Activated T-helper 2 cell treated with anti-CD3 and anti-CD28 coated beads, Interferon-gamma antibody, Interleukin-2, Interleukin-4, amounts not matched to agents 10 μg/mL and 5 μg/mL and 100 μg/mL, durations not matched to agents 14 hours and 24 hours and 36 hours (primary cell): ENCODE measurements at regions not wholly inside any gene's neighbourhood (a gene's known extent, or its start where the extent isn't known, plus 50 kb on each side); places are given as distances from the start of the nearest gene placed in this dataset.

Source experiments
- DNase-seq: peaks from one replicate; pipeline ENCODE4 v3.0.0; 2021; ENCODE audit warnings: low spot score
- H3K27ac Mint-ChIP-seq: one replicate; pipeline ENCODE4 v1.8.0; 2021; ENCODE audit warnings: mixed read lengths
- H3K27me3 Mint-ChIP-seq: one replicate; pipeline ENCODE4 v1.8.0; 2021; ENCODE audit warnings: low read depth, mixed read lengths
- H3K36me3 Mint-ChIP-seq: one replicate; pipeline ENCODE4 v1.8.0; 2021; ENCODE audit warnings: low read depth, mixed read lengths
- H3K4me1 Mint-ChIP-seq: one replicate; pipeline ENCODE4 v1.8.0; 2021; ENCODE audit warnings: low read depth, mixed read lengths
- H3K4me3 Mint-ChIP-seq: one replicate; pipeline ENCODE4 v1.8.0; 2021; ENCODE audit warnings: low read depth, mild to moderate bottlenecking, moderate library complexity, mixed read lengths
- H3K9me3 Mint-ChIP-seq: one replicate; pipeline ENCODE4 v1.8.0; 2021; ENCODE audit warnings: mixed read lengths
- intact Hi-C: fragments of 100-400 bp; cut with micrococcal nuclease; formaldehyde crosslinking; loops from one replicate; pipeline ENCODE4 v1.15.1; 2023

GRCh38 chr10:57988964-57989363 is 278.7 kb downstream of the IPMK start:
- intact Hi-C loops, result no loop called here
- H3K4me3 Mint-ChIP-seq, result no peak overlapping the region
- no peaks in the 10 kb centered on the region for H3K36me3 Mint-ChIP-seq
- H3K27ac Mint-ChIP-seq, result no peak overlapping the region
- H3K27me3 Mint-ChIP-seq, result no peaks in the 10 kb centered on the region
- no peaks in the 10 kb centered on the region for H3K9me3 Mint-ChIP-seq
- H3K4me1 Mint-ChIP-seq, result no peaks in the 10 kb centered on the region
- no peak for DNase-seq

DNA sequence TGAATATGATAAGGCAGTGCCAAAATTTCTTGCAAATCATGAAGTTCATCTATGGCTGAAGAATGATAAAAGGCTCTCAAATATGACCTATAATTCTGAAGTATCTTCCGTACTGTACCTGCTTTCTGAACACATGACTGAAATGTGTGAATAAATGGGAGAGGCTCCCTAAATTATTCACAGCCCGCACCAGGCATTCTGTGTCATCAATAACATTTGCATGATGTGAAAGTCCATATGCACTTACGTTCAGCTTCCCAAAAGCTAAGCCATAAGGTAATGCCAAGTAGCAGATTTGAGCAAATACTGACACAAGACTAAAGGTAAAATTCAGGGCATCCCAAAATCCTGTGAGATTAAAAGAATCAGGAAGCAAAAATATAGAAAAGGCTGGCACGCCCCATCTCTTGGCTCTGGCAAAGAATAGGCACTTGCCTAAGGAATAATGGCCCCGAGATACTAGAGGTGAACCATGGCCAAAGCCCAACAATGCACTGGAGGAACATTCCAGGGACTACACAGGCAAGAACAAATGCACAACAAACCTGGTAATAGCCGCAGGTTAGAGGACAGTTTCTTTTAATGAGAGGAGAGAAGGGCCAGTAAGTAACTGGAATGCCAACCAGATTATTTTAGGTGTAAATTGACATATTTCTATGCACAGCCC is 280.5 kb downstream of the IPMK start:
- Mint-ChIP-seq H3K36me3 (no peaks in the 10 kb centered on the region), H3K9me3 (no peaks in the 10 kb centered on the region)

GRCh38 chr10:57986422-57986821 is 281.3 kb downstream of the IPMK start:
- no peak overlapping the region for H3K4me3 Mint-ChIP-seq

More for the DNA sequence above, 280.5 kb downstream of the IPMK start:
- H3K4me1 Mint-ChIP-seq, result no peaks in the 10 kb centered on the region
- no peak overlapping the region for H3K27ac Mint-ChIP-seq
- DNase-seq, result no peak
- H3K4me3 Mint-ChIP-seq, result no peak overlapping the region
- no peaks in the 10 kb centered on the region for H3K27me3 Mint-ChIP-seq
- intact Hi-C loops, result no loop called here

GRCh38 chr10:57983281-57983791 is 284.4 kb downstream of the IPMK start:
- DNase-seq, result no peak
- Mint-ChIP-seq H3K27ac (no peak overlapping the region), H3K9me3 (no peaks in the 10 kb centered on the region), H3K36me3 (no peaks in the 10 kb centered on the region), H3K4me1 (no peaks in the 10 kb centered on the region), H3K27me3 (no peaks in the 10 kb centered on the region), H3K4me3 (no peak overlapping the region)
- intact Hi-C loops, result no loop called here

More at GRCh38 chr10:57986422-57986821, 281.3 kb downstream of the IPMK start:
- intact Hi-C loops, result no loop called here
- no peak overlapping the region for H3K27ac Mint-ChIP-seq
- no peaks in the 10 kb centered on the region for H3K4me1 Mint-ChIP-seq
- H3K36me3 Mint-ChIP-seq, result no peaks in the 10 kb centered on the region
- H3K27me3 Mint-ChIP-seq, result no peaks in the 10 kb centered on the region
- H3K9me3 Mint-ChIP-seq, result no peaks in the 10 kb centered on the region
- no peak for DNase-seq

- no peaks in the 10 kb centered on the region for H3K9me3 Mint-ChIP-seq
- H3K4me1 Mint-ChIP-seq, result no peaks in the 10 kb centered on the region
- H3K27me3 Mint-ChIP-seq, result no peaks in the 10 kb centered on the region
- H3K36me3 Mint-ChIP-seq, result no peaks in the 10 kb centered on the region
- intact Hi-C loops, result no loop called here
- no peak overlapping the region for H3K27ac Mint-ChIP-seq
- DNase-seq, result no peak
- H3K4me3 Mint-ChIP-seq, result no peak overlapping the region
Observed at GRCh38 chr10:57982091-57982490, 285.6 kb downstream of the IPMK start.

GRCh38 chr10:57979956-57980355 is 287.7 kb downstream of the IPMK start:
- H3K4me3 Mint-ChIP-seq, result no peak overlapping the region
- H3K27ac Mint-ChIP-seq, result no peak overlapping the region
- H3K27me3 Mint-ChIP-seq, result no peaks in the 10 kb centered on the region
- H3K4me1 Mint-ChIP-seq, result no peaks in the 10 kb centered on the region
- intact Hi-C loops, result no loop called here
- no peak for DNase-seq
- H3K36me3 Mint-ChIP-seq, result no peaks in the 10 kb centered on the region
- H3K9me3 Mint-ChIP-seq, result peaks cover 5% of the 10 kb centered on the region

DNA sequence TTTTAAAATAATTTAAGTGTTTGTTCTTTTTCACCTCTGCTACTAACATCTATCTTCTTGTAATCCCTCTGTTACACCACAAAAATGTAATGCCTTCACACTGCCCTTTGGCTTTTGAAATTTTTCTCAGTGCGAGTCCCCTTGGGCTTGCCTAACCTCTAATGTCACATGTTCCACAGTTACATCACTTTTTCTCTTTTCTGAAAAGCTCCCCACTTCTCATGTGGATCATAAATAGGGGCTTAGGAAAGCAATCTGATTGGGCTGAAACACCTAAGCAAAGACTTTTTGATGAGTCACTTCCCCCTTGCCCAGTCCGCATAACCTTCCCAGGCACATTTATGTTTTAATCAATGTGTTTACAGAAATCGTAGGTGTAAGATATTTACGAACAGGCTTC is 288.2 kb downstream of the IPMK start:
- Mint-ChIP-seq H3K4me1 (no peaks in the 10 kb centered on the region), H3K36me3 (no peaks in the 10 kb centered on the region), H3K27ac (no peak overlapping the region), H3K9me3 (peaks cover 5% of the 10 kb centered on the region), H3K27me3 (no peaks in the 10 kb centered on the region), H3K4me3 (no peak overlapping the region)
- intact Hi-C loops, result no loop called here
- no peak for DNase-seq

- no peaks in the 10 kb centered on the region for H3K36me3 Mint-ChIP-seq
- DNase-seq, result no peak
- no peaks in the 10 kb centered on the region for H3K4me1 Mint-ChIP-seq
- H3K27ac Mint-ChIP-seq, result no peak overlapping the region
- no peak overlapping the region for H3K4me3 Mint-ChIP-seq
- intact Hi-C loops, result no loop called here
- H3K9me3 Mint-ChIP-seq, result peaks cover 5% of the 10 kb centered on the region
- H3K27me3 Mint-ChIP-seq, result no peaks in the 10 kb centered on the region
Observed at GRCh38 chr10:57977262-57977661, 290.4 kb downstream of the IPMK start.

GRCh38 chr10:57973451-57973850 is 294.2 kb downstream of the IPMK start:
- no peak overlapping the region for H3K4me3 Mint-ChIP-seq
- H3K27ac Mint-ChIP-seq, result no peak overlapping the region
- peaks cover 5% of the 10 kb centered on the region for H3K9me3 Mint-ChIP-seq
- no peaks in the 10 kb centered on the region for H3K4me1 Mint-ChIP-seq
- no peak for DNase-seq
- intact Hi-C loops, result no loop called here
- H3K36me3 Mint-ChIP-seq, result no peaks in the 10 kb centered on the region
- no peaks in the 10 kb centered on the region for H3K27me3 Mint-ChIP-seq

- Mint-ChIP-seq H3K27ac (no peak overlapping the region), H3K27me3 (no peaks in the 10 kb centered on the region), H3K4me1 (no peaks in the 10 kb centered on the region), H3K9me3 (peaks cover 5% of the 10 kb centered on the region), H3K4me3 (no peak overlapping the region), H3K36me3 (no peaks in the 10 kb centered on the region)
- no peak for DNase-seq
- intact Hi-C loops, result no loop called here
Observed at GRCh38 chr10:57972783-57973182, 294.9 kb downstream of the IPMK start.

DNA sequence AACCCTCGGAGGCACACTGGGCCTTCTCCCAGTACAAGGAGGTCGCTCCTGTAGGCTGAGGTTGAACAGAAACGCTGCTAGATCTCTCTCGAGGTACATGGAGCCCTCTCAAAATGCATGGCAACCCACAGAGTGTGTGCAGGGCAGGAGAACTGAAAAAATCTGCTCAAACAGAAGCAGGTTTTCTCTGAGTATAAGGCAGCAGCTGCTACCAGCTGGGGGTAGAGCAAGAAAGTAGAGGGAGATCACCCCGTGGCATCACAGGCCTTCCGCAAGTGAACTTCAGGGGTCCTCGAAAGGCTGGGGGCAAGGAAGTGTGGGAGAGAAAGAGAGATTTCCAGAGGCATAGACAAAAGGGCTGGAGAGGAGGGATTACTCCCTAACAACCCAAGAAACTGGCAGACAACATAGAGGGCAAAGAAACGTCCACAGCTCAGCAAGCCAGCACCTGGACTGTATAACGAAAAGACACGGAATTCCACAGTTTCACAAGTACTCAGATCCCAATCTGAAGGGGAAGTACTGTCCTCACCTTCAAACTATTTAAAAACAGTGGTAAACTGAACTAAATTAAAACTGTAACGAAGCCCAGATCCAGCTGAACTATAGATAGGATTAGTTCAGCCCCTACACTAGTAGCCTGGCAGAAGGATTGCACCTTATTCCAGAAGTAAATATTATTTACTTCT is 299.2 kb downstream of the IPMK start:
- no peak overlapping the region for H3K4me3 Mint-ChIP-seq
- no peak overlapping the region for H3K27ac Mint-ChIP-seq
- no peaks in the 10 kb centered on the region for H3K9me3 Mint-ChIP-seq
- H3K36me3 Mint-ChIP-seq, result no peaks in the 10 kb centered on the region
- intact Hi-C loops, result no loop called here
- DNase-seq, result no peak
- H3K4me1 Mint-ChIP-seq, result no peaks in the 10 kb centered on the region
- no peaks in the 10 kb centered on the region for H3K27me3 Mint-ChIP-seq

- no peak overlapping the region for H3K27ac Mint-ChIP-seq
- H3K4me1 Mint-ChIP-seq, result no peaks in the 10 kb centered on the region
- no peaks in the 10 kb centered on the region for H3K27me3 Mint-ChIP-seq
- no peak overlapping the region for H3K4me3 Mint-ChIP-seq
- no peaks in the 10 kb centered on the region for H3K36me3 Mint-ChIP-seq
- no peaks in the 10 kb centered on the region for H3K9me3 Mint-ChIP-seq
- no peak for DNase-seq
- intact Hi-C loops, result no loop called here
Observed at GRCh38 chr10:57964351-57964750, 303.3 kb downstream of the IPMK start.

GRCh38 chr10:57963546-57963945 is 304.1 kb downstream of the IPMK start:
- intact Hi-C loops, result no loop called here
- H3K27me3 Mint-ChIP-seq, result no peaks in the 10 kb centered on the region
- no peak overlapping the region for H3K4me3 Mint-ChIP-seq
- DNase-seq, result no peak
- H3K27ac Mint-ChIP-seq, result no peak overlapping the region
- no peaks in the 10 kb centered on the region for H3K4me1 Mint-ChIP-seq
- no peaks in the 10 kb centered on the region for H3K36me3 Mint-ChIP-seq
- no peaks in the 10 kb centered on the region for H3K9me3 Mint-ChIP-seq
